Osteoblast (primary cell): ENCODE measurements at regions not wholly inside any gene's neighbourhood (a gene's known extent, or its start where the extent isn't known, plus 50 kb on each side); places are given as distances from the start of the nearest gene placed in this dataset.
"Not testable (repeated sequence)": the region's sequence is repeated elsewhere in the genome, so short reads cannot be mapped to it uniquely, and the experiment has no call there.

ENCODE experiments used
- DNase-seq: peaks from one replicate; pipeline ENCODE4 v3.0.0; 2011; ENCODE audit warnings: low spot score, mixed read lengths; ENCODE audit not compliant: insufficient read length; ENCODE audit errors: missing footprints
- H2AFZ ChIP-seq: 2 replicates; pipeline ENCODE4 v1.6.0; 2011; ENCODE audit warnings: mild to moderate bottlenecking, low read length
- H3K27ac ChIP-seq: 2 replicates; pipeline ENCODE4 v1.5.1; 2011; ENCODE audit warnings: mild to moderate bottlenecking, low read depth, low read length, moderate library complexity
- H3K27me3 ChIP-seq: 2 replicates; pipeline ENCODE4 v1.6.0; 2012; ENCODE audit warnings: mild to moderate bottlenecking, control low read depth, inconsistent platforms, low read length, moderate library complexity; ENCODE audit not compliant: insufficient read depth
- H3K36me3 ChIP-seq: 2 replicates; pipeline ENCODE4 v1.5.1; 2011; ENCODE audit warnings: mild to moderate bottlenecking, low read length, control low read depth, moderate library complexity; ENCODE audit not compliant: insufficient read depth
- H3K4me1 ChIP-seq: 2 replicates; pipeline ENCODE4 v1.5.1; 2011; ENCODE audit warnings: mild to moderate bottlenecking, low read length, control low read depth, moderate library complexity; ENCODE audit not compliant: insufficient read depth
- H3K4me2 ChIP-seq: 2 replicates; pipeline ENCODE4 v1.6.0; 2011; ENCODE audit warnings: mild to moderate bottlenecking, low read length; ENCODE audit not compliant: insufficient read depth
- H3K4me3 ChIP-seq: fragments of 200-600 bp; sonication (generic); 3 replicates; pipeline ENCODE4 v1.5.1; 2012; ENCODE audit warnings: mild to moderate bottlenecking, low read length, inconsistent platforms; ENCODE audit not compliant: insufficient read depth
- H3K79me2 ChIP-seq: 2 replicates; pipeline ENCODE4 v1.6.0; 2012; ENCODE audit warnings: mild to moderate bottlenecking, low read length, control low read depth, inconsistent platforms; ENCODE audit not compliant: insufficient read depth
- H3K9me3 ChIP-seq: 2 replicates; pipeline ENCODE4 v1.5.1; 2011; ENCODE audit warnings: low read depth, low read length, control low read depth
- H4K20me1 ChIP-seq: 2 replicates; pipeline ENCODE4 v1.6.0; 2012; ENCODE audit warnings: mild to moderate bottlenecking, low read length, control low read depth; ENCODE audit not compliant: insufficient read depth
- CTCF ChIP-seq: IDR thresholded peaks from 2 replicates; pipeline ENCODE4 v1.5.1; 2011; ENCODE audit warnings: mild to moderate bottlenecking, low read depth, low read length, moderate library complexity; ENCODE audit errors: extremely low read depth

GRCh38 chr20:55522296-55522815, 483.0 kb downstream of the CBLN4 start:
- Histone ChIP-seq H3K27ac (no peak overlapping the region), H3K9me3 (peaks cover 3% of the 10 kb centered on the region), H3K4me1 (no peaks in the 10 kb centered on the region), H3K4me3 (no peak overlapping the region), H3K36me3 (no peaks in the 10 kb centered on the region), H2AFZ (no peak overlapping the region), H3K4me2 (no peak overlapping the region), H3K79me2 (no peaks in the 10 kb centered on the region), H3K27me3 (no peaks in the 10 kb centered on the region), H4K20me1 (no peaks in the 10 kb centered on the region)
- no peak for TF ChIP-seq CTCF
- no peak for DNase-seq

- H3K4me2 ChIP-seq, H2AFZ ChIP-seq, H3K79me2 ChIP-seq: not testable (repeated sequence)
These were observed 487.7 kb downstream of the CBLN4 start for GRCh38 chr20:55517584-55517983.

GRCh38 chr20:55515832-55516231, 489.5 kb downstream of the CBLN4 start:
- H4K20me1 ChIP-seq: no peaks in the 10 kb centered on the region
- H3K4me1 ChIP-seq: no peaks in the 10 kb centered on the region
- H3K27ac ChIP-seq: no peak overlapping the region
- no peaks in the 10 kb centered on the region for H3K9me3 ChIP-seq
- H3K79me2 ChIP-seq: no peaks in the 10 kb centered on the region
- TF ChIP-seq CTCF: no peak
- H3K27me3 ChIP-seq: no peaks in the 10 kb centered on the region
- H2AFZ ChIP-seq: no peak overlapping the region
- no peaks in the 10 kb centered on the region for H3K36me3 ChIP-seq
- H3K4me3 ChIP-seq: no peak overlapping the region
- no peak for DNase-seq
- H3K4me2 ChIP-seq: no peak overlapping the region

More at GRCh38 chr20:55517584-55517983, 487.7 kb downstream of the CBLN4 start:
- not testable (repeated sequence) for H3K27me3 ChIP-seq, H3K9me3 ChIP-seq, DNase-seq, H4K20me1 ChIP-seq, H3K27ac ChIP-seq, H3K36me3 ChIP-seq, H3K4me3 ChIP-seq, H3K4me1 ChIP-seq

GRCh38 chr20:55514531-55514930, 490.8 kb downstream of the CBLN4 start:
- Histone ChIP-seq H3K79me2 (no peaks in the 10 kb centered on the region), H3K4me3 (no peak overlapping the region), H3K27me3 (no peaks in the 10 kb centered on the region), H2AFZ (no peak overlapping the region), H3K9me3 (no peaks in the 10 kb centered on the region), H3K27ac (no peak overlapping the region), H3K4me1 (no peaks in the 10 kb centered on the region), H3K36me3 (no peaks in the 10 kb centered on the region), H4K20me1 (no peaks in the 10 kb centered on the region), H3K4me2 (no peak overlapping the region)
- DNase-seq: no peak
- TF ChIP-seq CTCF: no peak
